Neural progenitor cell (in vitro differentiated cells): ENCODE measurements at regions not wholly inside any gene's neighbourhood (a gene's known extent, or its start where the extent isn't known, plus 50 kb on each side); places are given as distances from the start of the nearest gene placed in this dataset.

Source experiments
- CTCF ChIP-seq: fragments of 200-600 bp; sonication (generic); IDR thresholded peaks from 2 replicates; pipeline ENCODE4 v1.5.1; 2017; ENCODE audit warnings: antibody characterized with exemption, mild to moderate bottlenecking
- EZH2 ChIP-seq: fragments of 200-600 bp; sonication (generic); IDR thresholded peaks from 2 replicates; pipeline ENCODE4 v1.6.1; 2017; ENCODE audit warnings: antibody characterized with exemption, mild to moderate bottlenecking, moderate library complexity

GRCh38 chr10:78672918-78673317 lies 395.8 kb upstream of the ZMIZ1 start:
- TF ChIP-seq CTCF (no peak), EZH2 (no peak)
